Activated naive CD4-positive, alpha-beta T cell treated with anti-CD3 and anti-CD28 coated beads, Interleukin-2, amount 50 U/mL, for 72 hours (primary cell): ENCODE measurements at regions not wholly inside any gene's neighbourhood (a gene's known extent, or its start where the extent isn't known, plus 50 kb on each side); places are given as distances from the start of the nearest gene placed in this dataset.

Source experiments
- ATAC-seq, 2 donors: fragments of 150-1000 bp; cut with Tn5 transposase; 2 replicates each; pipeline ENCODE4 v1.10.0; 2021; ENCODE audit warnings: mild to moderate bottlenecking in 2 of 2, moderate library complexity in 2 of 2
- DNase-seq, 2 donors: peaks; one replicate each; pipeline ENCODE4 v3.0.0; 2021 to 2022; ENCODE audit warnings: low spot score in 2 of 2
- H3K27ac Mint-ChIP-seq, 2 donors: one replicate each; pipeline ENCODE4 v1.8.0; 2022; ENCODE audit warnings: mild to moderate bottlenecking in 2 of 2, mixed read lengths in 2 of 2
- H3K36me3 Mint-ChIP-seq, 2 donors: one replicate each; pipeline ENCODE4 v1.8.0; 2022; ENCODE audit warnings: mixed read lengths in 2 of 2
- H3K9me3 Mint-ChIP-seq, 2 donors: one replicate each; pipeline ENCODE4 v1.8.0; 2022; ENCODE audit warnings: mixed read lengths in 2 of 2

DNA sequence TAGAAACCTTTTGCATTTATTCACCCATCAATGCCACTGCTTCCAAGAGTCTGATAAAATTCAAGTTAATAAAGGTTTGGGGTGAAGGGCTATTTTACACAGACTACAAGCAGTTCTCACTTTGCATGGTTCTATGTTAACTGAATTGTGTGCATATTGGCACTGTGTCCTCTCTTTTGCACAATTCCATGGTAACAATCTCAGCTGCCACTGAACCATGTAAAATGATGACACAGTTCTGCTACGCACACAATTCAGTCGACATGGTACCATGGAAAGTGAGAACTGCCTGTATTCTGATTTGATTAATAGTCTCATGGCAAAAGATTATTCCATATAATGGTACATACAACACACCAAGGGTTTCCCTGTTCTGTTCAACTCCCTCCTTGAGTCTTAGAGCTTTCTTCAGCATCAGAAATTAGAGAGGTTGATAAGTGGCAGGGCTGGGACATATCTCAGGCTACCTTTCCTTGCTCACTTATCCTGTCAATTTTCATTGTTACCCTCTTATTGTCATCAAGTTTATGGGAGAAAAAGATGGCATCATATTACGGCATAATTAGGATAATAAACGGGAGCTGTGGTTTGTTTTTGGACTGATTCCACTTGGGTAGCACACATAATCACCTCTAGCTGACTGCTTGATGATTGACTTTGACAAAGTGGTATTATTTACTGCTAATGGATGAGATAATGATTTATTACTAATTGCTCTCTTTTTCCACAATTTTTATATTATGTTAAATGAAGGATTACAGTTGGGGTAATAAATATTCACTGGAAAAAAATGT is 139.3 kb upstream of the CREB1 start:
- Mint-ChIP-seq H3K36me3 (peaks cover 5% of the 10 kb centered on the region in 2 donors), H3K27ac (no peak overlapping the region), H3K9me3 (peaks cover 0 to 4% of the 10 kb centered on the region in 2 donors)
- DNase-seq (no peak), ATAC-seq (no peak)

DNA sequence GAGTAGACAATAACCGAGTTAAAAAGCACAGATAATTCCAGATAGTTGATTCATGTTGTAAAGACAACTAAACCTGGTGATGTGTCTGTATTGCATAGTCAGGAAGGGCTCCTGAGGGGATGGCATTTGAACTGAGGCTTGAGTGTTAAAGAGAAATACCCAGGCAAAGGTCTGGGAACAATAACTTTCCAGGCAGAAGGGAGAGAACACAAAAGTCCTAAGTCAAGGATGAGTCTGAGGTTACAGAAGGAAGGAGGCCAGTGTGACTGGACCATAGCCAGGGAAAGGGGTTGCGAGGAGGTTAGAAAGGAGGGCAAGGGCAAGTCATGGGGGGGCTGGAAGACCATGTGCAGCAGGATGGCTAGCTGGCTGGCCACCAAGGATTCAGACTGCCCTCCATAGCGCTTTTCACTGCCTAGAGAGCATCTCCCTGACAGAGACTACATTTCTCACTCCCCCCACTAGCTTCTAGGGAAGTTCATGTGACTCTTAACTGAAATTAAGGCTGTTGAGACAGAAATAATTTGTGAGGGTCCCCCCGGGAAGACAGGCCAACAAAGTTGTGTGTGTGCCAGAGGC is 135.5 kb upstream of the CREB1 start:
- H3K27ac Mint-ChIP-seq: peak overlapping the region in 1 of 2 donors; percentile 37
- DNase-seq (no peak), ATAC-seq (peak in 1 of 2 donors; percentile 3)
- H3K9me3 Mint-ChIP-seq: peaks cover 0 to 8% of the 10 kb centered on the region in 2 donors
- H3K36me3 Mint-ChIP-seq: peaks cover 5 to 9% of the 10 kb centered on the region in 2 donors

DNA sequence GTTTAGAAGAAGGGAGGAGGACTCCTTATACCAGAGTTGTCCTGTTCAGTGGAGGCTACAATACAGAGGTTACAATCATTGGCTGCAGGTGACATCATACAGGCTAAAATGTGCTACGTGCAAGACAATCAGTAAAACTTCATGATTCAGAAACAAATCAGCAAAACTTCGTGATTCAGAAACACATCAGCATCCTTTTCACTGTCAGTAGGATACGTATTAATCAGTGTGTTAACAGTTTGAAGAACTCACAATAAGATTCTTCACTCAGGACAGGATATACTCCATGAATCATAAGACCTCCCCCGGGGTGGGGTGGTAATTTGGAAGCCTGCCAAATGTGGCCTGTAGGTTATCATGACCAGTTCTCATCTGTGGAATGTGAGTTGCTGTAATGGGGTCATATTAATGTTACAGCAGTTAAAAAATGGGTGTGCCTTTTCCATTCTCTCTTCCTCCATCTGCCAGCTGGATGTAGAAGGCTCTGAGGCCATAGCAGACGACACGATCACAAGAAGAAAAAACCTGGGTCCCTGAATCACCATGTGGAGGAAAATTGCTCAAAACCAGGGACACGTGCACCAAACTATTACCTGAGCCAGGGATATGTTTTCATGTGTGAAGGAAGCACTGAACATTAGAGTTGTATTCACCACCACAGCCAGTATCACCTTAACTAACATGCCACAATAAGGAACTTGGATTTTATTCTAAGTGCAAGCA is 134.8 kb upstream of the CREB1 start:
- DNase-seq (peak in 1 of 2 donors; percentile 33), ATAC-seq (peak; percentile 93 to 98)
- Mint-ChIP-seq H3K36me3 (peaks cover 5 to 9% of the 10 kb centered on the region in 2 donors), H3K27ac (peak overlapping the region in 1 of 2 donors; percentile 53), H3K9me3 (peaks cover 0 to 8% of the 10 kb centered on the region in 2 donors)

DNA sequence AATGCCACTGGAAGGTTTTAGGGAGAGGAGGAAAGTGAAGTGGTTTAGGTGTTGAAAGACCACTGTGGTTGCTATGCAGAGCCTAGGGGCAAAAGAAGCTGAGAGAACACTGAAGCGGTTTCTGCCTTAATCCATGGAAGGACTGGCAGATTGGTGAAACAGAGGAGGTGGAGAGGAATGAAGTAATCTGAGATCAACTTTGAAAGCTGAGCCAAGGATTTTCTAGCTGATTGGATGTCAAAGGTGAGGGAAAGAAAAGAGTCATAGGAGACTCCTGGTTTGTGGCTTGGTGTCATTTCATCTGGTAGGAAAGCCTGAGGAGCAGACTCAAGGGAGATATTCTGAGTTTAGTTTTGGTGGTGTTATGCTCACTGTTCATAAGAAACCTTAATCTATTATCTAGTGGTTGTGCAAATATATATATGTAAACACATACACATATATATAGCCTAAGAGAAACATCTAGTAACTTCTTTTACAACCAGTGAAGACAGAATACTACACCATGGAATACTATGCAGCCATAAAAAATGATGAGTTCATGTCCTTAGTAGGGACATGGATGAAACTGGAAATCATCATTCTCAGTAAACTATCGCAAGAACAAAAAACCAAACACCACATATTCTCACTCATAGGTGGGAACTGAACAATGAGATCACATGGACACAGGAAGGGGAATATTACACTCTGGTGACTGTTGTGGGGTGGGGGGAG is 134.1 kb upstream of the CREB1 start:
- peaks cover 0 to 8% of the 10 kb centered on the region in 2 donors for H3K9me3 Mint-ChIP-seq
- H3K27ac Mint-ChIP-seq: no peak overlapping the region
- DNase-seq (no peak), ATAC-seq (no peak)
- peaks cover 5 to 9% of the 10 kb centered on the region in 2 donors for H3K36me3 Mint-ChIP-seq

DNA sequence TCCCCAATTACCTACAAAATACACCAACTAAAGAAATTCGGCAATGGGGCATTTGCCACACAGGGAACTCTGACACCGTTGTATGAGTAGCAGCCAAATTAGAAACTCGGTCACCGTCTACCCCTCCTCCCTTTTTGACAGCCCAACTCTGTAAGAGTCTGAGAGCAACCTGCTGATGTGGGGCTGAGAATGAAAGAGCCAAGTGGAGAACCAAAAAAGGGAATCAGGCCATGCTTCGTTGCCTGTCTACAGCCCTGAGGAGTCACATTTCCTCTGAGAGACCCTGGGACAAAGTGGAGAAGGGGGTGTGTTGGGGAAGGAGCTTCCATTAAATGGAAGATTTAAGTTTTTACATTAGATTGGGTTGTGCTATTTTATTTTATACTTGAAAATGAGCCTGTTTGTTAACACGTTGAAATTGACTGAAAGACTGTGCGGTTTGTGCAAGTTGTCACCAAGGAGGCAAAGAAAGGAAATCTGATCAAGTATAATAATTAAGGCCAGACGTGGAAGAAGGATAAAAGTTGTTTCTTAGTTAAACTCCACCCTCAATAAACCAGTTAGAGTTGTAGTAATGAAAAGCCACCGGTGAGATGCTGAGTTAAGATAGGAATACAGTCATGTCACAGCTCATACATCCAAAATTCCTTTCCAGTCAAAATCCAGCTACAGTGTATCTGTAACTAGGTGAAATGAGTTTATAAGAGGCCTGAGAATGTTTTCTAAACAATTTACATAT is 131.7 kb upstream of the CREB1 start:
- ATAC-seq (no peak), DNase-seq (no peak)
- H3K9me3 Mint-ChIP-seq: peaks cover 0 to 8% of the 10 kb centered on the region in 2 donors
- H3K36me3 Mint-ChIP-seq: peaks cover 5 to 9% of the 10 kb centered on the region in 2 donors
- H3K27ac Mint-ChIP-seq: no peak overlapping the region

DNA sequence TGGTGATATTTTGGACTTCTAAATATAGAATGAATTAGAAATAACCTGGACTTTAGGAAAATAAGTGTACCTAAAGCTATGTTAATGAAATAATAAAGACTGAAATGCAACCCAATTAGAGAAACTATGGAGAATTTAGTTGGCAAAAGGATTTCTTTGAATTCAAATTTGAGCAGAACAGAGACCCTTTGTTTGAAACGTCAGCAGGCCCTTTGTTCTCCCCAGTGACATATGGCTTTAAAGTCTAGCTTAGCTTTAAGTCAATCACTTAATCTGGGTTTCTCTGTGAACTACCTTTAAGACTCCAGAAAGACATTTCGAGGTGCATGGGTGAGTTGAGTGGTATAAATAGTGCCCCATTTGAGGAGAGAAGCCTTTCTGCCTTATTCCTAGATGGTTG is 130.5 kb upstream of the CREB1 start:
- Mint-ChIP-seq H3K27ac (no peak overlapping the region), H3K9me3 (peaks cover 0 to 8% of the 10 kb centered on the region in 2 donors), H3K36me3 (peaks cover 5 to 9% of the 10 kb centered on the region in 2 donors)
- ATAC-seq (no peak), DNase-seq (no peak)

DNA sequence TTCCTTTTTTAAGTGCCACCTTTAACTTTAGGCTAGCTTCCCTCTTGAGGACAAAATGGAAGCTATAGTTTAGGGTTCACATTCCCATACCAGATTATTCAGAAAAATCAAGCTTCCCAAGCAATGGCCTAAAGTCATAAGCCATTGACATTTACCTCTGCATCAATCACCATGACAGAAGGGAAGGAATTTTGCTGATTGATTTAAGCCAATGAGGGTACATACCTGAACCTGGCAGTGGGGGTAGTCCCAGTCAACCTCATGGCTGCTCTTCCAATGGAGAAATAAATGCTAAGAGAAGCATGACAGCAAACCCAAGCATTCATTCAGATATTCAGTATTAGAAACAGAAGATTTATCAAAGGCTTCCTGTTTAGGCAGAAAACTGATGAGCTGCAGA is 128.4 kb upstream of the CREB1 start:
- H3K9me3 Mint-ChIP-seq: no peaks in the 10 kb centered on the region
- no peak for ATAC-seq
- no peaks in the 10 kb centered on the region for H3K36me3 Mint-ChIP-seq

DNA sequence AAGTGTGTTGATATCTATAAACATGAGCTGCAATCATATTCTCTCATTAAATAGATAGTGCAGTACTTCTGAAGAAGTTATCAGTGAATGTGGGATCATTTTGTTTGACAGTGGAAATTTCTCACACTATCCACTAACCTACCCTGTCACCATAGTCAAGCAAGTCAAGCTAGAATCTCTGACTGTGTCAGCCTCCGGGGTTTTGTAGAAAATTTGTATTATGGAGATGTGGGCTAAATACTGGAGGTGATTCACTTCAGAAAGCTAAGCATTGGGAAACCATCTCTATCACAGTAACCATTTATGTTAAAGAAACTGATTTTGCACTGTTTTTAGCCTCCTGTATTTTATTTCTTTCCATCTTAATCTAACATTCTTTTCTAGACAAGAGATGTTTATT is 126.6 kb upstream of the CREB1 start:
- ATAC-seq: no peak
- no peak for DNase-seq
- H3K9me3 Mint-ChIP-seq: no peaks in the 10 kb centered on the region
- H3K27ac Mint-ChIP-seq: no peak overlapping the region
- no peaks in the 10 kb centered on the region for H3K36me3 Mint-ChIP-seq

More for the DNA sequence above, 128.4 kb upstream of the CREB1 start:
- DNase-seq: no peak
- H3K27ac Mint-ChIP-seq: no peak overlapping the region

DNA sequence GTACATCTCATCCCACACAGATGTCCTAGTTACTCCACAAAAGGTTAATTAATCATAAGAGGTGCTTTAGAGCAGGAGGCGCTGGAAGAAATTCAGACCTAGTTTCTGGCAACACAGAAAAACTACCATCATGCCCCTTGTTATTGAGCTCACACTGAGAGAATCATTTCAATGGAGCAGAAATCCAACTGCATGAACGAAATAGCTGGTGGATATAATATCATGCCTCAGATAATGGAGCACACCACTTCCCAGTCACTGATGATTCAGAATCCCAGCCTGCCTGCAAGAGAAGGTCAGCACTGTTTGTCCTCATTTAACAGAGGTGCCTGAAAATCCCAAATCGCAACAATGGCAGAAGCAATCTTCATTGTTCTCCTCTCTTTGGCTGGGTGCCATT is 125.8 kb upstream of the CREB1 start:
- Mint-ChIP-seq H3K36me3 (no peaks in the 10 kb centered on the region), H3K27ac (no peak overlapping the region), H3K9me3 (no peaks in the 10 kb centered on the region)
- ATAC-seq (no peak), DNase-seq (no peak)

DNA sequence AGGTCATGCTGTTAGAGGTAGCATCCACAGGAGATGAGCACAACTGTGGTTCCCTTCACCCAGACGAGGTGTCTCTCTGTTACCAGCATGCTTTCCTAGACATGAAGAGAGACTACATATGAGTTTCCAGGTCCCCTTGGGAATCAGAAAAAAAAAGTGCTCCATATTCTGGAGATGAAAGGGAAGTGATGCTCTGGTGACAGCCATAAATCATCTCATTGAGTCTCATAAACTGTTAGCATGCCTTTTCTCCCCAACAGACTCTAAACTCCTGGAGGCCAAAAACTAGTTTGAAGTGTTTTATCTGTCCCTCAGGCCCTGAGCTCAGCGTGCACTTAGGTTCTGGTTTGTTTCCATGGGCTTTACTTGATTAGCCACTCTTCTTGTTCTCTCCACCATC is 124.6 kb upstream of the CREB1 start:
- ATAC-seq: no peak
- DNase-seq: no peak
- Mint-ChIP-seq H3K9me3 (no peaks in the 10 kb centered on the region), H3K27ac (no peak overlapping the region), H3K36me3 (no peaks in the 10 kb centered on the region)

DNA sequence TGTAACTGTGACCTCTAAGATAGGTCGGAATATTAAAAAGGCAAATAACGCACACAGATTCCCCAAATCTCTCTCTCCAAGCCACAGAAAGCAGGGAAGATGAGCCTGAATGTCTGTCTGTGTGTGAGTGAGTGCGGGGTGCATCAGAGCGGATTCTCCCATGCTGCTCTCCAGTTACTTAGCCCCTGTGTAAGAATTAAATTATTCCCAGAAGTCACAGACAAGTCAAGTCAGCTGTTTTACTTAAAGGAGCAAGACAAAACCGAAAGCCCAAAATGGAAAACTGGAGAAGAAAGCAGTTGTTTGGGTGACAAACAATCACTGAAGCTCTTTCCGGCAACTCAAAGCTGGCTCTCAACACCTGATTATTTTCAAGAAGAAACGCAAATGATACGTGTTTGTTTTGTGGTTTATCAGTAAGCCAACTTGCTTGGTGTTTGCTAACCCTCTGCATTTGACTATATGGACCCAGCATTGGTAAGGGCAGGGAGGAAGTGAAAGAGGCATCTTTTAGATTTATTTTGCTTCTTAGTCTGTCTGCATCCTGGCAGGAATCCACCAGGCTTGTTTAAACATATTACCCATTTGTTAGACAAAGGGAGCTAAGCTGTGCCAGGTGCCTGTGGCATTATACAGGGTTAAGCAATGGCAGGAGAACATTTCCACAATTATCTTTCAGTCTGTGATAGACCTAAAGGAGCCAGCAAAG is 121.5 kb upstream of the CREB1 start:
- no peaks in the 10 kb centered on the region for H3K36me3 Mint-ChIP-seq
- no peaks in the 10 kb centered on the region for H3K9me3 Mint-ChIP-seq
- H3K27ac Mint-ChIP-seq: no peak overlapping the region
- ATAC-seq (no peak), DNase-seq (no peak)

DNA sequence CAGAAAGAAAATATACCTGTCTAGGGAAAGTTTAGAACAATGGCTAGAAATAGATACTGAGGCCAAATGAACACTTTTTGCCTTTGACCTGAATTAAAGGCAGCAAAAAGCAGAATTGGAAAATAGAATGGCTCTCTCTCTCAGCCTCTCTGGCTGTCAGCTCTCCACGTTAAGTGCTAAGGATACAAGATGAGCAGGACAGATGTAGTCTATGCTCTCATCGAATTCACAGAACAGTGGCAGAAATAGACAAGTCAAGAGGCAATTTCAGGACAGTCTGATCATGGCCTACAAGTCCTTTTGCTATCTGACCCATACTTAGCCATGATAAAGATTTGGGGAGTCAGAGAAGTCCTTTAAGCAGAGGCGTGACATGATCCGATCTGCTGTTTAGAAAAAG is 120.2 kb upstream of the CREB1 start:
- Mint-ChIP-seq H3K36me3 (no peaks in the 10 kb centered on the region), H3K9me3 (no peaks in the 10 kb centered on the region)

DNA sequence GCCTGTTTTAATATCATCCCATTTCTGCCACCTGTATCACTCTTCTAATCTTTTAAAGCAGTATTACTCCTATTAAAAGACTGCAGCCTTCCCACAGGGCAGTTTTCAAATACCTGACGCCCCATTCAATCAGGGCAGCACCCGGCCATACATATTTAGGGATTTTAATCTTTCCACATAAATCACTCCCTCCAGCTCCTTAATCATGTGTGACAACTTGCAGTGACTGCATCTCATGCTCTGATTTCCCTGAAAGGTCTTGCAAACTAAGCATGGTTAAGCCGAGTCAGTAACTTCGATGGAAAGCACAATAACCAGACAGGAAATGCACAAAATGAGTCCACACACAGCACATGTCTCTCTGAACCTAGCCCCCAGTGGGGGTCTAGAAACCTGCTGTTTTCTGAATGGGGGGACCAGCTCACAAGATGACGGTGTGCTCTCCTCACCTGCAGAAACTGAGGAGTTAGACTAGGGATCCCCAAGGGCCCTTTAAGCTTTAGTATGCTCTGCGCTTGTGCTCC is 116.9 kb upstream of the CREB1 start:
- Mint-ChIP-seq H3K36me3 (no peaks in the 10 kb centered on the region), H3K9me3 (no peaks in the 10 kb centered on the region), H3K27ac (no peak overlapping the region)
- no peak for ATAC-seq
- DNase-seq: no peak

More for the DNA sequence above, 120.2 kb upstream of the CREB1 start:
- H3K27ac Mint-ChIP-seq: no peak overlapping the region
- no peak for ATAC-seq
- DNase-seq: no peak

DNA sequence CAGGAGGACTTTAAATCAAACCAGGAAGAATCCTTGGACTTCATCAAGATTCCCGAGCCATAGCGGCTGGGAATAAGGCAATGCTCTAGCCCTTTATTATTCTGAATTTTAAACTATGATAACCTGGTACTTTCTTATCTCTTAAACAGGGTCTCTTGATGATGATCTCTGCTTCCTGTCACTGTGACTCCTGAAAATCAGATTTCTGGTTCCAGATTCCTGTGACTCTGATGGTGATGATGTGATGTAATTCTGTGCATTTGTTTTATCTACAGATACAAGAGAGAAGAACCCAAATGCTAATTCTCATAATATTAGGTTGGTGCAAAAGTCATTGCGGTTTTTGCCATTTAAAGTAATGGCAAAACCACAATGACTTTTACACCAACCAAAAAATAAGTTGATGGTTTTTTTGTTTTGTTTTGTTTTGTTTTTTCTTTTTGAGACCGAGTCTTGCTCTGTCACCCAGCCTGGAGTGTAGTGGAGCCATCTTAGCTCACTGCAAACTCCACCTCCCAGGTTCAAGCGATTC is 116.3 kb upstream of the CREB1 start:
- ATAC-seq: no peak
- Mint-ChIP-seq H3K9me3 (no peaks in the 10 kb centered on the region), H3K36me3 (no peaks in the 10 kb centered on the region), H3K27ac (no peak overlapping the region)
- no peak for DNase-seq

DNA sequence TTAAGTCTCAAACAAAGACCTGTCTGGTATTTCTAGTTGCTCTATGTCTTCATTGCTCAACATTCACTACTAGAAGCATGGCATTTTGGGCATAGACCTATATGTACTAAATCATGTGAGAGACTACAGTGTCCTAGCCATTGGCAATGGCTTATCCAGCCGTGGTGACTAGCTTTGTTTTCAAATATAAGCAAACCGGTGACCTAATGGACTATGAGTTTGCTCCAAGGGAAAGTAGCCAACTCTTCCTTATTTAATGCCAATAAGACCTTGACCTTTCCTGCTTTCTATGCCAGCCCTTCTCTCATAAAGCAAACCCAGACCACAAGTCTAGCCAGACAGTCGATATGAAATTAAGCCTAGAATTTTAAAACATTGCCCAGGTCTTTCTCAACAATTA is 113.7 kb upstream of the CREB1 start:
- ATAC-seq (no peak), DNase-seq (no peak)
- Mint-ChIP-seq H3K36me3 (no peaks in the 10 kb centered on the region), H3K27ac (no peak overlapping the region), H3K9me3 (no peaks in the 10 kb centered on the region)
